Caco-2 (cell line): ENCODE measurements at regions not wholly inside any gene's neighbourhood (a gene's known extent, or its start where the extent isn't known, plus 50 kb on each side); places are given as distances from the start of the nearest gene placed in this dataset.

Source experiments
- BruUV-seq: library from RNA; stranded (reverse); fragments of 400-500 nt; replicated peaks from 2 replicates; lab custom pipeline; 2021; lab: Mats Ljungman, UMichigan
- CTCF ChIA-PET: fragments of 300-600 bp; sonication (Branson Sonifier 250); formaldehyde crosslinking; loops from one replicate; lab custom pipeline; 2022; ENCODE audit warnings: antibody characterized with exemption; lab: Charles Lee
- POLR2A ChIA-PET: fragments of 300-600 bp; sonication (Branson Sonifier 250); formaldehyde crosslinking; loops from one replicate; lab custom pipeline; 2022; ENCODE audit warnings: antibody characterized with exemption; lab: Charles Lee
- DNase-seq, 2 experiments: peaks; one replicate each; pipeline versions ENCODE4 v3.0.0 to v3.0.0-alpha.2; 2020 to 2022
- H3K27me3 ChIP-seq: replicated peaks from 2 replicates; pipeline ENCODE4 v1.6.0; 2011; ENCODE audit warnings: low read length; ENCODE audit not compliant: control insufficient read depth, insufficient read depth
- H3K36me3 ChIP-seq: 2 replicates; pipeline ENCODE4 v1.5.1; 2011; ENCODE audit warnings: low read length; ENCODE audit not compliant: control insufficient read depth, insufficient read depth
- H3K4me1 ChIP-seq: fragments of 250-450 bp; sonication (Bioruptor Pico); 2 replicates; pipeline ENCODE4 v1.5.1; 2020; ENCODE audit warnings: mild to moderate bottlenecking
- H3K4me3 ChIP-seq: 2 replicates; pipeline ENCODE4 v1.5.1; 2011; ENCODE audit warnings: low read depth, mild to moderate bottlenecking, control low read depth, low read length
- H3K9me3 ChIP-seq: fragments of 250-450 bp; sonication (Bioruptor Pico); 2 replicates; pipeline ENCODE4 v1.5.1; 2020; ENCODE audit warnings: mild to moderate bottlenecking, moderate library complexity
- H3K27ac Mint-ChIP-seq: one replicate; pipeline ENCODE4 v1.8.0; 2022; ENCODE audit warnings: mixed read lengths; ENCODE audit not compliant: unreplicated experiment
- H3K27me3 Mint-ChIP-seq: one replicate; pipeline ENCODE4 v1.8.0; 2022; ENCODE audit warnings: mixed read lengths; ENCODE audit not compliant: insufficient read depth, unreplicated experiment
- H3K36me3 Mint-ChIP-seq: one replicate; pipeline ENCODE4 v1.8.0; 2022; ENCODE audit warnings: mild to moderate bottlenecking, mixed read lengths; ENCODE audit not compliant: insufficient read depth, unreplicated experiment
- H3K4me1 Mint-ChIP-seq: one replicate; pipeline ENCODE4 v1.8.0; 2022; ENCODE audit warnings: low read depth, mixed read lengths; ENCODE audit not compliant: unreplicated experiment
- H3K4me3 Mint-ChIP-seq: one replicate; pipeline ENCODE4 v1.8.0; 2022; ENCODE audit warnings: mild to moderate bottlenecking, moderate library complexity, mixed read lengths; ENCODE audit not compliant: unreplicated experiment
- H3K9me3 Mint-ChIP-seq: one replicate; pipeline ENCODE4 v1.8.0; 2022; ENCODE audit warnings: mixed read lengths; ENCODE audit not compliant: unreplicated experiment
- CTCF ChIP-seq, 2 experiments: fragments of 200-600 bp in 1 of 2; IDR thresholded peaks; 1 replicate in 1 of 2; 2 replicates in 1 of 2; pipeline versions ENCODE4 v1.5.1 to v1.8.0; 2011 to 2022; ENCODE audit warnings: antibody characterized with exemption in 1 of 2, control low read depth in 1 of 2, inconsistent platforms in 1 of 2, low read depth in 1 of 2, low read length in 1 of 2, mild to moderate bottlenecking in 1 of 2, moderate library complexity in 1 of 2; ENCODE audit not compliant: insufficient read depth in 1 of 2, severe bottlenecking in 1 of 2, unreplicated experiment in 1 of 2
- intact Hi-C: fragments of 100-400 bp; cut with micrococcal nuclease; formaldehyde crosslinking; loops from one replicate; pipeline ENCODE4 v1.10.0; 2022; ENCODE audit not compliant: unreplicated experiment

DNA sequence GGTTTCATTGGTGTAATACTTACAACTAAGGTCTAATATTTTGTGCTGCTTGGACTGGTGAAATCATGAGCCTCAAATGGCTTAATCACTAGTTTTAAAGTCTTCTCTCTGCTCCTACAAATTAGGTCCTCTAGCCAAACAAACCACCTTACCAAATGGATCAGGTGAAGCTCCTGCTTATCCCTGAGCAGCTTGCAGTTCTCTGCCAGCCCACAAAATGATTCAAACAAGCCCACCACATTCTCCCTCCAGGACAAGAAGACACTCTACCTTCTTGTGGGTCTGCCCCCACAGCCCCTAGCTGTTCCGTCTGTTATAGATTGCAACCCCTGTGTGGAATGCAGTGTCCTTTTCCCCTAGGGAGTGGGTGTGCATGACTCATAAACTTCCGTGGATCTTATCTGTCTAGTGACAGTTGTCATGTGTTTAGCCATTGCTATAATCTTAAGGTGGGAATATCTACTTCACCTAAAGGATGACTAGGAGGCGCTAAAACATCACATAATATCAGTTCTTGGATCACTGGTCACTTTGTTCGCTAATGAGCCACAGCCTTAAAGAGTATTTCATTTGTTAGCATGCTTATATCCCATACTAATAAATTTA is 940.5 kb upstream of the MANEA start:
- peak in 1 of 2 experiments; percentile 27 for TF ChIP-seq CTCF (IDR thresholded peaks at IDR 0.05; ENCODE audit: insufficient read depth in 1 of 2, low read depth in 1 of 2, low read length in 1 of 2, severe bottlenecking in 1 of 2, unreplicated experiment in 1 of 2)
- intact Hi-C loops, result loop anchor here (1.0 kb wide), 1 partner anchor 454 kb away; no protein-coding TSS in a partner anchor

GRCh38 chr6:94623586-94623985 is 953.7 kb upstream of the MANEA start:
- no peaks in the 10 kb centered on the region for H3K27me3 Mint-ChIP-seq
- POLR2A ChIA-PET, result no interaction called here

More for the DNA sequence above, 940.5 kb upstream of the MANEA start:
- H3K27ac Mint-ChIP-seq, result no peak overlapping the region
- H3K4me1 Mint-ChIP-seq, result no peaks in the 10 kb centered on the region
- Histone ChIP-seq H3K9me3 (no peaks in the 10 kb centered on the region), H3K4me1 (no peaks in the 10 kb centered on the region), H3K4me3 (no peak overlapping the region), H3K27me3 (no peaks in the 10 kb centered on the region), H3K36me3 (no peaks in the 10 kb centered on the region)
- no peaks in the 10 kb centered on the region for H3K9me3 Mint-ChIP-seq
- DNase-seq, result peak in 1 of 2 experiments; percentile 9
- POLR2A ChIA-PET, result no interaction called here
- CTCF ChIA-PET, result no interaction called here
- no peak overlapping the region for H3K4me3 Mint-ChIP-seq
- H3K27me3 Mint-ChIP-seq, result no peaks in the 10 kb centered on the region
- no TSS peak for BruUV-seq
- H3K36me3 Mint-ChIP-seq, result no peaks in the 10 kb centered on the region

GRCh38 chr6:94622783-94623182 is 954.6 kb upstream of the MANEA start:
- TF ChIP-seq CTCF (IDR thresholded peaks at IDR 0.05; ENCODE audit: insufficient read depth in 1 of 2, low read depth in 1 of 2, low read length in 1 of 2, severe bottlenecking in 1 of 2, unreplicated experiment in 1 of 2), result no peak
- Histone ChIP-seq H3K9me3 (no peaks in the 10 kb centered on the region), H3K4me1 (no peaks in the 10 kb centered on the region), H3K27me3 (no peaks in the 10 kb centered on the region), H3K4me3 (no peak overlapping the region), H3K36me3 (no peaks in the 10 kb centered on the region)
- no peak for DNase-seq
- no peaks in the 10 kb centered on the region for H3K36me3 Mint-ChIP-seq
- BruUV-seq, result no TSS peak
- ChIA-PET CTCF (no interaction called here), POLR2A (no interaction called here)
- H3K27ac Mint-ChIP-seq, result no peak overlapping the region
- H3K9me3 Mint-ChIP-seq, result no peaks in the 10 kb centered on the region
- intact Hi-C loops, result no loop called here
- no peak overlapping the region for H3K4me3 Mint-ChIP-seq
- no peaks in the 10 kb centered on the region for H3K4me1 Mint-ChIP-seq
- H3K27me3 Mint-ChIP-seq, result no peaks in the 10 kb centered on the region

More at GRCh38 chr6:94623586-94623985, 953.7 kb upstream of the MANEA start:
- Mint-ChIP-seq H3K27ac (no peak overlapping the region), H3K4me3 (no peak overlapping the region), H3K4me1 (no peaks in the 10 kb centered on the region), H3K9me3 (no peaks in the 10 kb centered on the region), H3K36me3 (no peaks in the 10 kb centered on the region)
- no peaks in the 10 kb centered on the region for H3K27me3 ChIP-seq
- CTCF ChIA-PET, result no interaction called here
- no peaks in the 10 kb centered on the region for H3K36me3 ChIP-seq
- DNase-seq, result no peak
- no peaks in the 10 kb centered on the region for H3K4me1 ChIP-seq
- TF ChIP-seq CTCF (IDR thresholded peaks at IDR 0.05; ENCODE audit: insufficient read depth in 1 of 2, low read depth in 1 of 2, low read length in 1 of 2, severe bottlenecking in 1 of 2, unreplicated experiment in 1 of 2), result no peak
- no TSS peak for BruUV-seq
- intact Hi-C loops, result no loop called here
- H3K4me3 ChIP-seq, result no peak overlapping the region
- H3K9me3 ChIP-seq, result no peaks in the 10 kb centered on the region
